ENCODE measurements at regions not wholly inside any gene's neighbourhood (a gene's known extent, or its start where the extent isn't known, plus 50 kb on each side); places are given as distances from the start of the nearest gene placed in this dataset.

DNA sequence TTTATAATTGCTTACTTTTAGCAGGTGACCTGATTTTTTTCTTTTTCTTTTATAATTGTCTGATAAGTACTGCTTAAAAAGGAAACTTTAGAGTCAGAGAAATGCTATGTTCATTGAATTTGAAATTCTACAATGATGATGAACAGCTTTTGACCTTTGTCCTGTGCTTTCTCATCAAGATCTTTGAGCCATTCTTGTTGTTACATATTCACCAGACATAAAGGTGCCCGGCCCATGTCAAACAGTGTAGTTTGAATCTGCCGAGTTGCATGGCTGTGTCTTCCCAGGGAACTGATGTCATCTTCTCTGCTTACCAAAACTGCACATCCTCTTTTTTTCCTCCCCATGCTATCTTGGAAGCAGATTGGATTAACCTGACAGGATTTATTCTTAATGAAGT is 163.6 kb downstream of the LRRC70 start:
- no peak for TF ChIP-seq TEAD2 (tag; IDR thresholded peaks at IDR 0.05)
- TF ChIP-seq, protein P1, sequence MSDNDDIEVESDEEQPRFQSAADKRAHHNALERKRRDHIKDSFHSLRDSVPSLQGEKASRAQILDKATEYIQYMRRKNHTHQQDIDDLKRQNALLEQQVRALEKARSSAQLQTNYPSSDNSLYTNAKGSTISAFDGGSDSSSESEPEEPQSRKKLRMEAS (CRISPR knock-in tag; IDR thresholded peaks at IDR 0.05), result no peak
- TF ChIP-seq GABPA (tag; conservative IDR thresholded peaks at IDR 0.05; ENCODE audit: low read depth), result no peak
- TF ChIP-seq NRF1 (conservative IDR thresholded peaks at IDR 0.05 in 1 of 2, IDR thresholded peaks at IDR 0.05 in 1 of 2), result no peak
- no peak for TF ChIP-seq PHF8 (IDR thresholded peaks at IDR 0.05; ENCODE audit: borderline replicate concordance, low read length)
- no peak for TF ChIP-seq EP300 (IDR thresholded peaks at IDR 0.05; ENCODE audit: low read length)
- TF ChIP-seq ZFX (CRISPR knock-in tag; IDR thresholded peaks at IDR 0.05), result no peak
- TF ChIP-seq, protein P2, sequence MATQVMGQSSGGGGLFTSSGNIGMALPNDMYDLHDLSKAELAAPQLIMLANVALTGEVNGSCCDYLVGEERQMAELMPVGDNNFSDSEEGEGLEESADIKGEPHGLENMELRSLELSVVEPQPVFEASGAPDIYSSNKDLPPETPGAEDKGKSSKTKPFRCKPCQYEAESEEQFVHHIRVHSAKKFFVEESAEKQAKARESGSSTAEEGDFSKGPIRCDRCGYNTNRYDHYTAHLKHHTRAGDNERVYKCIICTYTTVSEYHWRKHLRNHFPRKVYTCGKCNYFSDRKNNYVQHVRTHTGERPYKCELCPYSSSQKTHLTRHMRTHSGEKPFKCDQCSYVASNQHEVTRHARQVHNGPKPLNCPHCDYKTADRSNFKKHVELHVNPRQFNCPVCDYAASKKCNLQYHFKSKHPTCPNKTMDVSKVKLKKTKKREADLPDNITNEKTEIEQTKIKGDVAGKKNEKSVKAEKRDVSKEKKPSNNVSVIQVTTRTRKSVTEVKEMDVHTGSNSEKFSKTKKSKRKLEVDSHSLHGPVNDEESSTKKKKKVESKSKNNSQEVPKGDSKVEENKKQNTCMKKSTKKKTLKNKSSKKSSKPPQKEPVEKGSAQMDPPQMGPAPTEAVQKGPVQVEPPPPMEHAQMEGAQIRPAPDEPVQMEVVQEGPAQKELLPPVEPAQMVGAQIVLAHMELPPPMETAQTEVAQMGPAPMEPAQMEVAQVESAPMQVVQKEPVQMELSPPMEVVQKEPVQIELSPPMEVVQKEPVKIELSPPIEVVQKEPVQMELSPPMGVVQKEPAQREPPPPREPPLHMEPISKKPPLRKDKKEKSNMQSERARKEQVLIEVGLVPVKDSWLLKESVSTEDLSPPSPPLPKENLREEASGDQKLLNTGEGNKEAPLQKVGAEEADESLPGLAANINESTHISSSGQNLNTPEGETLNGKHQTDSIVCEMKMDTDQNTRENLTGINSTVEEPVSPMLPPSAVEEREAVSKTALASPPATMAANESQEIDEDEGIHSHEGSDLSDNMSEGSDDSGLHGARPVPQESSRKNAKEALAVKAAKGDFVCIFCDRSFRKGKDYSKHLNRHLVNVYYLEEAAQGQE (IDR thresholded peaks at IDR 0.05; ENCODE audit: borderline replicate concordance), result no peak
- TF ChIP-seq, protein P2 (CRISPR knock-in tag; IDR thresholded peaks at IDR 0.05; ENCODE audit: low read depth), result no peak
- no peak for TF ChIP-seq EZH2 (IDR thresholded peaks at IDR 0.05; ENCODE audit: borderline replicate concordance, low read depth, low read length)
- TF ChIP-seq U2AF1 (optimal IDR thresholded peaks at IDR 0.05; ENCODE audit: low read depth, low read length), result no peak
- TF ChIP-seq, protein P3, sequence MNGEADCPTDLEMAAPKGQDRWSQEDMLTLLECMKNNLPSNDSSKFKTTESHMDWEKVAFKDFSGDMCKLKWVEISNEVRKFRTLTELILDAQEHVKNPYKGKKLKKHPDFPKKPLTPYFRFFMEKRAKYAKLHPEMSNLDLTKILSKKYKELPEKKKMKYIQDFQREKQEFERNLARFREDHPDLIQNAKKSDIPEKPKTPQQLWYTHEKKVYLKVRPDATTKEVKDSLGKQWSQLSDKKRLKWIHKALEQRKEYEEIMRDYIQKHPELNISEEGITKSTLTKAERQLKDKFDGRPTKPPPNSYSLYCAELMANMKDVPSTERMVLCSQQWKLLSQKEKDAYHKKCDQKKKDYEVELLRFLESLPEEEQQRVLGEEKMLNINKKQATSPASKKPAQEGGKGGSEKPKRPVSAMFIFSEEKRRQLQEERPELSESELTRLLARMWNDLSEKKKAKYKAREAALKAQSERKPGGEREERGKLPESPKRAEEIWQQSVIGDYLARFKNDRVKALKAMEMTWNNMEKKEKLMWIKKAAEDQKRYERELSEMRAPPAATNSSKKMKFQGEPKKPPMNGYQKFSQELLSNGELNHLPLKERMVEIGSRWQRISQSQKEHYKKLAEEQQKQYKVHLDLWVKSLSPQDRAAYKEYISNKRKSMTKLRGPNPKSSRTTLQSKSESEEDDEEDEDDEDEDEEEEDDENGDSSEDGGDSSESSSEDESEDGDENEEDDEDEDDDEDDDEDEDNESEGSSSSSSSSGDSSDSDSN (IDR thresholded peaks at IDR 0.05; ENCODE audit: borderline replicate concordance in 1 of 2, low read depth in 2 of 2, low read length in 2 of 2), result no peak
- TF ChIP-seq, protein P4, sequence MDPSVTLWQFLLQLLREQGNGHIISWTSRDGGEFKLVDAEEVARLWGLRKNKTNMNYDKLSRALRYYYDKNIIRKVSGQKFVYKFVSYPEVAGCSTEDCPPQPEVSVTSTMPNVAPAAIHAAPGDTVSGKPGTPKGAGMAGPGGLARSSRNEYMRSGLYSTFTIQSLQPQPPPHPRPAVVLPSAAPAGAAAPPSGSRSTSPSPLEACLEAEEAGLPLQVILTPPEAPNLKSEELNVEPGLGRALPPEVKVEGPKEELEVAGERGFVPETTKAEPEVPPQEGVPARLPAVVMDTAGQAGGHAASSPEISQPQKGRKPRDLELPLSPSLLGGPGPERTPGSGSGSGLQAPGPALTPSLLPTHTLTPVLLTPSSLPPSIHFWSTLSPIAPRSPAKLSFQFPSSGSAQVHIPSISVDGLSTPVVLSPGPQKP (CRISPR knock-in tag; IDR thresholded peaks at IDR 0.05), result no peak

Measured in K562 (cell line).